ENCODE measurements at regions not wholly inside any gene's neighbourhood (a gene's known extent, or its start where the extent isn't known, plus 50 kb on each side); places are given as distances from the start of the nearest gene placed in this dataset.

GRCh38 chr10:130230036-130230435, 93.8 kb downstream of the GLRX3 start:
- DNase-seq, result no peak

DNA sequence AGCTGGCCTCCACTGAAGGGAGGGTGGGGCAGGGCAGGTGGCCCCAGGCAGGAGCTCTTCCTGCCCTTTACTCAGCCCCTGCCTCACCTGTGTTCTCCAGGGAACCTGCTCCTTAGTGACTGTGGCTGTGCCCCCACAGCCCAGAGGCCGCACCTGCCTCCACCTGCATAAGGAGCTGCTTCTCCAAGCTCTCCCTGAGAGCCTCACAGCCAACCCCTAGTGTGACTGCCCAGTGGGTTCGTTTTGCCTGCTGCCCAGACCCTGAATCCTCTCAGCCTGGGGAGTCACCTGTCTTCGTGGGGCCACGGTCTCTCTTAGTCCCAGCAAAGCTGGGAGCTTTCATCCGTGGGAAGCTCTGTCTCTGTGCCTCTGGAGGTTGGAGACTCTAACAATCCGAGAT, 94.4 kb downstream of the GLRX3 start:
- no peak for DNase-seq

- DNase-seq, result no peak
These were observed 95.1 kb downstream of the GLRX3 start for GRCh38 chr10:130231251-130231741.

GRCh38 chr10:130232166-130233034, 96.2 kb downstream of the GLRX3 start:
- no peak for DNase-seq

- DNase-seq, result no peak
These were observed 96.8 kb downstream of the GLRX3 start for GRCh38 chr10:130233035-130233360.

GRCh38 chr10:130233426-130233825, 97.2 kb downstream of the GLRX3 start:
- no peak for DNase-seq

DNA sequence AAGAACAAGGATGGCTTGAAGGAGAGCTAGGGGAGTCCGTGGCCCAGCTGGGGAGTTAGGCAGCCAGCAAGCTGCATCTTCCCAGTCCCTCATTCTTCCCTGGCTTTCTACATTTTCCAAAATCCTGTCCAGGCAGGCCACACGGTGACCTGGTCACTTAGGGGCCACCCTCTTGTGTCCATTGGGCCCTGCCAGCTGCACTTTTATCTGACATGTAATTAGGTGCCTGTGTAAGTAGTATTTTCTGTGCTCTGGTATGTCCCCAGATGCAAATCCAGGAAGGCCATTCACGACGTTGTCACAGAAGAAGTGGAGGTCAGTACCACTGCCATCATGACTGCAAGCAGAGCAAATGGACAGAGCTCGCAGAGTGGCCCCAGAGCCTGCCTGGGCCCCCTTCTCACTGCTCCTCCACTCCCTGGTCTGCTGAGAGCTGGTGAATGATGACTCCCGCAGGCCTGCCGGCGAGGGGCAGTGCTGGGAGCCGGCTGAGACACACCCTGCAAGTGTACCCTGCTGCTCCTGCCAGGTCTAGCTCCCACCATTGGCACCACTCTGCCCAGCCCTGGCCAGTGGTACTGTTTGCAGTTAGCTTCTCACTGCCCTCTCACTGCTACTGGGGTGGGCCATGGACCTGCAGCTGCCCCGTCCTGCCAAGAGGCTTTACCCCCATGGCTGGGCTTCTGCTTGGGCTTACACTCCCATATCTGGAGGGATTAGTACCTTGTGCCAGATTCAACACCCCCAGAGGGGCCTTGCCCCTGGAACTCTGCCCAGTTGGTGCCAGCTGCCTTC, 98.2 kb downstream of the GLRX3 start:
- DNase-seq, result no peak

- DNase-seq, result no peak
These were observed 100.5 kb downstream of the GLRX3 start for GRCh38 chr10:130236711-130237110.

DNA sequence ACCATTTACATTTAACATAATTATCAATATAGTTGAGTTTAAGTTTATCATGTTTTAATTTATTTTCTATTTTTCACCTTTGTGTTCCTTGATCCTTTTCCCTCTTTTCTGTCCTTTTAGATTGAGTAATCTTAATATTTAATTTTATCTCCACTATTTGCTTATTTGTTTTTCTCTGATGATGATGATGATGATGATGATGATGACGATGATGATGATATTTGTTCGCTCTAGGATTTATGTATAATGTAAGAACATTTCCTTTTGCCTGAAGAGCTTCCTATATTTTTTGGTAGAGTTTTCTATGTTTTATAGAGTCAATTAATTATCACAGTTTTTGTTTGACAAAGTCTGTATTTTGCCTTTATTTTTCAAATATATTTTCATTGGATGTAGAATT, 104.2 kb downstream of the GLRX3 start:
- no peak for DNase-seq

GRCh38 chr10:130242513-130242912, 106.3 kb downstream of the GLRX3 start:
- DNase-seq, result no peak

- no peak for DNase-seq
These were observed 106.8 kb downstream of the GLRX3 start for GRCh38 chr10:130243015-130243414.

DNA sequence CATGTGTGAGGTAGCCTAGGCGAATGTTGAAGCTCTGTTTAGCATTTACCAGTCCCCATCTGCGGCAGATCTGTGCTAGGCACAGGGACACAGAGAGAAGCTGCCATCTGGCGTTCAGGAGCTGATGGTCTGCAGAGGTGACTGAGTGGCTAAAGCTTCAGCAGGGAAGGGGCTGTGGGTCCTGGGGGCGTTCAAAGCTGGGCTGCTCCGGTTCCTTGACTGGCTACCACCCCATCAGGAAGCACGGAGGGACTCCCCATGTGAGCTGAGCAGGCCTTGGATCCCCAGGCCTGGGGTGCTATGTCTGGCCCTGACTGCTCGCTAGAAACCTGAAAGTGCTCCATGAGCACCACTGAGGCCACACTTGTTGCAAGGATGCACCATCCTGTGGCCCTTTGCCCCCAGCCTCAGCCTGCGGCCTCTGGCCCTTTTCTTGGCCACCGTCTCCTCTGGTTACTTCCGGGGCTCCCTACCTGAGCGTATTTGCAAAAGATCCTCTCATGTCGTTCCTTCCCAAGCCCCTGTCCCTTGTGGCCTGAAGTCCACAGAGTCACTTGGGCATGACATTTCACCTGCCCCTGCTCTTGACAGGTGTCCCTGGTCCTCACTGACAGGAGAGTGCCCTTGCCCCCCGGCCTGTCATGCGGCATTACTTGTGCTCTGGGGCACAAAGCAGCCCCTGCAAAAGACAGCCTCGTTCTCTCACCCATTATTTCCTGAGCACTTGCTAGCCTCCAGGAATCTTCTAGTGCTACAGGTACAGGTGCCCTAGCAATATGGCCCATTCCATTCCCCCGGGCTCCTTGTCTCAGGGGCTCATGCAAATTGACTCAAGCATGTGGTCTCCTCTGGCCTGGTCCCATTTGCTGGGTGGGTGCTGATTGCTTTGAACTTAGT, 108.1 kb downstream of the GLRX3 start:
- no peak for DNase-seq

GRCh38 chr10:130244928-130245495, 108.8 kb downstream of the GLRX3 start:
- DNase-seq, result no peak

DNA sequence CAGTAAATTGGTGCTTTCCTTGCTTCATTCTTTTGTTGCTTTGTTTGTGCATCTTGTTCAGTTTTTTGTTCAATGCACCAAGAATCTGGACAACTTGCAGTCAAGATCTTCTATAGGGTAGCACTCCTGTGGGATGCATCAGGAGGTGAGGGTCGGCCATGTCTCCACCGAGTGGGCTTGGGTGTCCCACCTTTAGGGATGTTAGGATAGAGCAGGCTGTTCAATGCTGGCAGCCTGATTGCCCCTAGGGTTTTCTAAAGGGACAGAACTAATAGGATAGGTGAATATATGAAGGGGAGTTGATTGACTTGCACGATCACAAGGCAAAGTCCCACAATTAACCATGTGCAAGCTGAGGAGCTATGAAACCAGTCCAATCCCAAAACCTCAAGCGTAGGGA, 109.9 kb downstream of the GLRX3 start:
- no peak for DNase-seq

DNA sequence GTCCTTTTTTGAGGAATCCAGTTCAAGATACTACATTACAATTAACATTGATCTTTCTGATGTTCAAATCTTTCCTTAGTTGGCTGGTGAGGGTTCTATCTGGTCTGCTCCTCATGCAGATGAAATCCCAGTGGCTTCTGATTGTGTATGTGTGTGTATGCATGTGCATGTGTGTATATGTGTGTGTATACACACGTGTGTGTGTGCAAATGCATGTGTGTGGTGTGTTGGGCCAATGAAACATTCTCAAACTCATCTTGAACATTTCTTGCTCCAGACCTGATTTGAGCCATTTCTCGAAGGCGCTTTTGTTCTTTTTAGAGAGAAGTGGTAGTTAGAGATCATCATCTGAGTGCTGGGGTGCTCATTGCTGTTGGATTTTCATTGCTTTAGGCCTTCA, 113.9 kb downstream of the GLRX3 start:
- no peak for DNase-seq

DNA sequence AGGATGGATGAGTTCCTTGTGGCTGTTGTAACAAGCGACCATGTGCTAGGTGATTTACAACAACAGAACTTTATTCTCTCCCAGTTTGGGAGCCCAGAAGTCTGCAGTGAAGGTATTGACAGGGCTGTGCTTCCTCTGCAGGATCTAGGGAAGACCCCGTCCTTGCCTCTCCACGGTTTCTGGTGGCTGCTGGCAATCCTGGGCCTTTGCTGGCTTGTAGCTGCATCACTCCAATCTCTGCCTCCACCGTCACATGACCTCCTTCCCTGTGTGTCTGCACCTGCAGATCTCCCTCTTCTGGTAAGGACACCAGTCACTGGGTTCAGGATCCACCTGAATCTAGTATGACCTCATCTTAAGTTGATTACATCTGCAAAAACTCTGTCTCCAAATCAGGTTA, 115.6 kb downstream of the GLRX3 start:
- no peak for DNase-seq

DNA sequence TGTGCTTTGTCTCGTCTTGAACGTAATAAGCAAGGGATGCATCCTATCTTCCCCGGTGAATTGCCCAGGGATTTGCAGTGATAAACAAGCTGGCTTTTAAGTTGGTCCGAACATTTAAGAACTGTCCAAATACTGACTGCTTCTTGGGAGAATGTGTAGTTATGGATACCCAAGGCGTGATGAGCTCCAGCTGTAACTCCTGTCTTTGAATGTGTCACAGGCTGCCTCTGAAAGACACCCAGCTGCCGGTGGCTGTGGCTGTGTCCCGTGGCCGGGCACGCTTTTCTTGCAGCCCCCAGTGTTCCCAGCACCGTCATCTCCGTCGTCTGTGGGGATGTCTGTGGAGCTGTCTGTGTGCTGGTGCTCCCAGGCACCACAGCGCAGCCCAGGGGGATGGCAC, 118.1 kb downstream of the GLRX3 start:
- DNase-seq, result no peak

DNA sequence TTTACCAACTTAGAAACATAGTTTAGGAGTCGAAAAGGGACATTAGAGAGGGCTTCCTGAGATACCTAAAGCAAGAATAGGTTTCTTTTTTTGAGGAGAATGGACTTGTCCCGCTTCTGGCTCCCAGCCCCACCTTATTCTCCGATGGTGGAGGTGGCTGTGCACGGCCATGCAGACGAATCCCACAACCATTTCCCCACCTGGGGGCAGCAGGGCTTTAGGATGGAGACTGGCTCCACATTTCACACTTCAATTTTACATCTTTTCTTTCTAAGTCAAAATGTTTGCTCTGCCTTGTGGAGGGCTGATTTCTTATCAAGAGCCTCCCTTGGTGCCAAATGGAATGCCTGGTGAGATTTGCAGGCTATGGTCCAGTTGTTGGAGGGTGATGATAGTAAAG, 118.5 kb downstream of the GLRX3 start:
- DNase-seq, result no peak

- DNase-seq, result no peak
These were observed 119.6 kb downstream of the GLRX3 start for GRCh38 chr10:130255777-130256176.

GRCh38 chr10:130257897-130258296, 121.7 kb downstream of the GLRX3 start:
- no peak for DNase-seq

DNA sequence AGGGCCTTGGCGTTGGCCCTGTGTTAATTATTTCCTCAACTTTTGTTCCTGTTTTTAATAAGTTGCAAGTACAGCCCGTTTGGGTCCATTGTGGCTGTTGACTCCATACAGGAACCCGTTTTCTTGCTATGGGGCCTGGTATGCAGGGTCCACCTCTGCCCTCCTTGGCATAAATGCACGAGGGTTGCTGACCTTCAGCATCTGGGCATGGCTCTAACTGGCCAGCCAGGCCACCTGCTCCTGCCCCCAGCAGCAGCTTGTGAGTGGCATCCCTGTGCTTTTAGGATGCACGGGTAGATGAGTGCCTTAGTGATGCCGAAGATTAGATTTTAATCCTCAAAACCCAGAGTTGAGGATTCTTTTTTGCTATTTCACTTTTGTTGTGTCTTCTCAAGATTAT, 123.2 kb downstream of the GLRX3 start:
- no peak for DNase-seq

DNA sequence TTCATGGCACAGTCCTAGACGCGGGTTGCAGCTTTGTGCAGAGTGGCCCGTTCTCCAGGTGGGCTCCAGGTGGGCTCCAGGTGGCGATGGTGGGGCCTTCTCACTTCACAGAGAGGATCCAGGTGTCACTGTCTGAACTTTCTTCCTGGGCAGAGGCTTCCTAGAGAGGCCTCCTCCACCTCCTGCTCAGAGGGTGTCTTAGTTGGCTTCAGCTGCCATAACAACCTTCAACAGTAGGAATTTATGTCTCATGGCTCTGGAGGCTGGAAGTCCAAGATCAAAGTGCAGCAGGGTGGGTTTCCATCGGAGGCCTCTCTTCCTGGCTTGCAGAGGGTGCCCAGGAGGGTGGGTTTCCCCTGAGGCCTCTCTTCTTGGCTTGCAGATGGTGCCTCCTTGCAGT, 125.1 kb downstream of the GLRX3 start:
- no peak for DNase-seq

- no peak for DNase-seq
These were observed 125.6 kb downstream of the GLRX3 start for GRCh38 chr10:130261766-130262165.
